IMR-90 (cell line): ENCODE measurements at regions not wholly inside any gene's neighbourhood (a gene's known extent, or its start where the extent isn't known, plus 50 kb on each side); places are given as distances from the start of the nearest gene placed in this dataset.

ENCODE experiments used
- ATAC-seq: fragments of 200-7000 bp; cut with Tn5 transposase; 2 replicates; pipeline ENCODE4 v1.9.1; 2020; ENCODE audit warnings: low read depth, mild to moderate bottlenecking, moderate library complexity
- BruUV-seq: library from RNA; stranded (reverse); fragments of 400-500 nt; replicated peaks from 2 replicates; lab custom pipeline; 2021; lab: Mats Ljungman, UMichigan
- CTCF ChIA-PET: fragments of 300-600 bp; formaldehyde crosslinking; extraction: SDS; loops from one replicate; lab custom pipeline; 2021; ENCODE audit warnings: antibody characterized with exemption; lab: Yijun Ruan, JAX
- POLR2A ChIA-PET: fragments of 300-600 bp; sonication (Branson Sonifier 250); formaldehyde crosslinking; loops from one replicate; lab custom pipeline; 2022; ENCODE audit warnings: antibody characterized with exemption; ENCODE audit not compliant: unreplicated experiment; lab: Charles Lee
- DNase-seq: peaks from one replicate; pipeline ENCODE4 v3.0.0; 2013
- H2AFZ ChIP-seq: replicated peaks from 2 replicates; pipeline ENCODE3; 2013; ENCODE audit warnings: low read length, mild to moderate bottlenecking; ENCODE audit not compliant: poor library complexity
- H2AK5ac ChIP-seq: 2 replicates; pipeline ENCODE4 v1.6.1; 2013; ENCODE audit warnings: low read depth, low read length, inconsistent platforms
- H2AK9ac ChIP-seq: replicated peaks from 2 replicates; pipeline ENCODE3; 2013; ENCODE audit warnings: mild to moderate bottlenecking, low read depth, low read length, moderate library complexity; ENCODE audit not compliant: poor library complexity
- H2BK120ac ChIP-seq: 2 replicates; pipeline ENCODE4 v1.6.1; 2013; ENCODE audit warnings: low read depth, low read length, inconsistent platforms
- H2BK15ac ChIP-seq: 3 replicates; pipeline ENCODE4 v1.6.1; 2013; ENCODE audit warnings: low read depth, low read length, inconsistent platforms
- H2BK20ac ChIP-seq: 2 replicates; pipeline ENCODE4 v1.6.1; 2013; ENCODE audit warnings: low read depth, mild to moderate bottlenecking, inconsistent platforms, low read length, moderate library complexity
- H2BK5ac ChIP-seq: 2 replicates; pipeline ENCODE4 v1.6.1; 2013; ENCODE audit warnings: mild to moderate bottlenecking, low read depth, low read length, inconsistent platforms; ENCODE audit not compliant: poor library complexity, severe bottlenecking
- H3K14ac ChIP-seq: replicated peaks from 2 replicates; pipeline ENCODE4 v1.6.1; 2013; ENCODE audit warnings: low read depth, low read length, inconsistent platforms
- H3K18ac ChIP-seq: 2 replicates; pipeline ENCODE4 v1.6.1; 2013; ENCODE audit warnings: low read depth, low read length, control low read depth
- H3K23ac ChIP-seq: 2 replicates; pipeline ENCODE4 v1.6.1; 2013; ENCODE audit warnings: low read depth, low read length, inconsistent platforms
- H3K27ac ChIP-seq: 2 replicates; pipeline ENCODE4 v1.5.1; 2013; ENCODE audit warnings: mild to moderate bottlenecking, control low read depth, low read length; ENCODE audit not compliant: insufficient read depth
- H3K27me3 ChIP-seq: 2 replicates; pipeline ENCODE4 v1.6.1; 2013; ENCODE audit warnings: low read length; ENCODE audit not compliant: control insufficient read depth, insufficient read depth
- H3K36me3 ChIP-seq: 2 replicates; pipeline ENCODE4 v1.6.1; 2013; ENCODE audit warnings: low read length, mixed read lengths; ENCODE audit not compliant: control insufficient read depth, insufficient read depth
- H3K4ac ChIP-seq: 2 replicates; pipeline ENCODE4 v1.6.1; 2013; ENCODE audit warnings: low read depth, low read length, inconsistent platforms
- H3K4me1 ChIP-seq: 2 replicates; pipeline ENCODE4 v1.6.1; 2013; ENCODE audit warnings: low read length, mixed read lengths; ENCODE audit not compliant: control insufficient read depth, insufficient read depth
- H3K4me2 ChIP-seq: 2 replicates; pipeline ENCODE4 v1.6.1; 2013; ENCODE audit warnings: low read depth, mild to moderate bottlenecking, control low read depth, low read length, moderate library complexity
- H3K4me3 ChIP-seq: 2 replicates; pipeline ENCODE4 v1.5.1; 2013; ENCODE audit warnings: low read depth, mild to moderate bottlenecking, control low read depth, low read length, moderate library complexity; ENCODE audit not compliant: insufficient read depth
- H3K56ac ChIP-seq: 2 replicates; pipeline ENCODE4 v1.6.1; 2013; ENCODE audit warnings: low read length, inconsistent platforms; ENCODE audit not compliant: insufficient read depth; ENCODE audit errors: extremely low read depth
- H3K79me1 ChIP-seq, 2 experiments: 2 replicates each; pipeline ENCODE4 v1.6.1; 2013; ENCODE audit warnings: low read length in 2 of 2, inconsistent platforms in 1 of 2, low read depth in 1 of 2
- H3K9ac ChIP-seq: 2 replicates; pipeline ENCODE4 v1.6.1; 2013; ENCODE audit warnings: low read depth, low read length, control low read depth
- H3K9me1 ChIP-seq: 2 replicates; pipeline ENCODE4 v1.6.1; 2013; ENCODE audit warnings: low read length, inconsistent platforms; ENCODE audit not compliant: insufficient read depth
- H3K9me3 ChIP-seq: 2 replicates; pipeline ENCODE4 v1.6.1; 2013; ENCODE audit warnings: low read length; ENCODE audit not compliant: control insufficient read depth, insufficient read depth
- H4K20me1 ChIP-seq: 2 replicates; pipeline ENCODE4 v1.6.1; 2013; ENCODE audit warnings: low read length, inconsistent platforms; ENCODE audit not compliant: insufficient read depth
- H4K5ac ChIP-seq: 2 replicates; pipeline ENCODE4 v1.6.1; 2013; ENCODE audit warnings: mild to moderate bottlenecking, low read depth, low read length, control low read depth
- H4K8ac ChIP-seq, 2 experiments: 2 replicates each; pipeline ENCODE4 v1.6.1; 2013; ENCODE audit warnings: low read depth in 2 of 2, low read length in 2 of 2, control low read depth in 1 of 2, inconsistent platforms in 1 of 2
- H4K91ac ChIP-seq: 2 replicates; pipeline ENCODE4 v1.6.1; 2013; ENCODE audit warnings: low read depth, low read length, inconsistent platforms; ENCODE audit not compliant: insufficient read depth
- BHLHE40 ChIP-seq: fragments of 150-350 bp; IDR thresholded peaks from 2 replicates; pipeline ENCODE4 v1.6.1; 2016; ENCODE audit warnings: mild to moderate bottlenecking, low read depth, low read length
- CEBPB ChIP-seq: IDR thresholded peaks from 2 replicates; pipeline ENCODE4 v1.6.1; 2012; ENCODE audit warnings: low read depth, low read length, improper control_type of control experiment
- CHD1 ChIP-seq: IDR thresholded peaks from 2 replicates; pipeline ENCODE4 v1.6.1; 2012; ENCODE audit warnings: low read depth, low read length, improper control_type of control experiment
- CTCF ChIP-seq: conservative IDR thresholded peaks from 2 replicates; pipeline ENCODE4 v1.5.1; 2012; ENCODE audit warnings: mild to moderate bottlenecking, low read depth, low read length, improper control_type of control experiment
- ELK1 ChIP-seq: fragments of 150-350 bp; IDR thresholded peaks from 2 replicates; pipeline ENCODE4 v1.6.1; 2016; ENCODE audit warnings: low read depth, mild to moderate bottlenecking, low read length, moderate library complexity, borderline replicate concordance
- FOS ChIP-seq: fragments of 150-350 bp; IDR thresholded peaks from 2 replicates; pipeline ENCODE4 v1.6.1; 2016; ENCODE audit warnings: low read depth, low read length
- MAFK ChIP-seq: IDR thresholded peaks from 2 replicates; pipeline ENCODE4 v1.6.1; 2012; ENCODE audit warnings: low read depth, low read length, improper control_type of control experiment
- MAZ ChIP-seq: IDR thresholded peaks from 2 replicates; pipeline ENCODE4 v1.6.1; 2012; ENCODE audit warnings: low read depth, mild to moderate bottlenecking, low read length, improper control_type of control experiment, moderate library complexity, borderline replicate concordance
- MXI1 ChIP-seq: IDR thresholded peaks from 2 replicates; pipeline ENCODE4 v1.6.1; 2012; ENCODE audit warnings: low read depth, mild to moderate bottlenecking, low read length, moderate library complexity, borderline replicate concordance
- NFE2L2 ChIP-seq: fragments of 150-350 bp; IDR thresholded peaks from 2 replicates; pipeline ENCODE4 v1.6.1; 2016; ENCODE audit warnings: low read depth, mild to moderate bottlenecking, low read length
- POLR2A ChIP-seq: IDR thresholded peaks from 2 replicates; pipeline ENCODE4 v1.6.1; 2012; ENCODE audit warnings: mild to moderate bottlenecking, low read depth, low read length
- RAD21 ChIP-seq: IDR thresholded peaks from 2 replicates; pipeline ENCODE4 v1.6.1; 2012; ENCODE audit warnings: low read length, improper control_type of control experiment
- RCOR1 ChIP-seq: IDR thresholded peaks from 2 replicates; pipeline ENCODE4 v1.6.1; 2012; ENCODE audit warnings: mild to moderate bottlenecking, low read length, improper control_type of control experiment; ENCODE audit not compliant: insufficient replicate concordance
- RFX5 ChIP-seq: IDR thresholded peaks from 2 replicates; pipeline ENCODE4 v1.8.0; 2012; ENCODE audit warnings: low read depth, mild to moderate bottlenecking, low read length, moderate library complexity
- SMC3 ChIP-seq: fragments of 150-350 bp; IDR thresholded peaks from 2 replicates; pipeline ENCODE4 v1.6.1; 2016; ENCODE audit warnings: low read depth, mild to moderate bottlenecking, antibody characterized with exemption, low read length, moderate library complexity
- USF2 ChIP-seq: fragments of 150-350 bp; IDR thresholded peaks from 2 replicates; pipeline ENCODE4 v1.6.1; 2017; ENCODE audit warnings: mild to moderate bottlenecking, antibody characterized with exemption, low read length, low read depth
- WGBS, 2 experiments: methylation state at CpG; one replicate each; pipeline versions ENCODE4 v1.1.5 to v1.1.7; 2013; ENCODE audit warnings: missing lambda C conversion rate in 2 of 2; ENCODE audit not compliant: insufficient read length in 1 of 2; ENCODE audit errors: extremely low coverage in 2 of 2; 5-methylcytosine and 5-hydroxymethylcytosine counted together
- dilution Hi-C: fragments of 300-500 bp; cut with HindIII; formaldehyde crosslinking; loops from one replicate; pipeline ENCODE4 v1.14.3; 2018; ENCODE audit warnings: low sequenced_read_pairs; ENCODE audit not compliant: unreplicated experiment
- in situ Hi-C: fragments of 300-500 bp; cut with MboI; formaldehyde crosslinking; loops from 3 replicates; pipeline ENCODE4 v1.14.3; 2019; ENCODE audit warnings: low sequenced_read_pairs, inconsistent platforms, mixed read lengths
- intact Hi-C: fragments of 100-400 bp; cut with micrococcal nuclease; formaldehyde crosslinking; loops from 2 replicates; pipeline ENCODE4 v1.10.0; 2022

GRCh38 chr5:174664180-174664850 lies 60.1 kb upstream of the MSX2 start:
- no peak overlapping the region for H3K4ac ChIP-seq
- H3K9ac ChIP-seq, result no peak overlapping the region
- H3K27ac ChIP-seq, result no peak overlapping the region
- no peak overlapping the region for H2BK20ac ChIP-seq
- intact Hi-C loops, result no loop called here
- ATAC-seq, result no peak
- CTCF ChIA-PET, result interaction anchor here (0.6 kb wide), 2 partner anchors 22 to 1528 kb away, joined by 3 to 4 read pairs; no protein-coding TSS in a partner anchor
- no peak overlapping the region for H3K4me3 ChIP-seq
- no peak overlapping the region for H2BK5ac ChIP-seq
- no peak overlapping the region for H2BK120ac ChIP-seq
- H2AFZ ChIP-seq, result no peak overlapping the region
- H3K4me1 ChIP-seq, result no peaks in the 10 kb centered on the region
- in situ Hi-C loops, result no loop called here
- no peak overlapping the region for H4K5ac ChIP-seq
- H4K20me1 ChIP-seq, result no peaks in the 10 kb centered on the region
- dilution Hi-C loops, result no loop called here
- no peak overlapping the region for H3K14ac ChIP-seq
- TF ChIP-seq USF2 (no peak), SMC3 (no peak), RCOR1 (no peak), POLR2A (no peak), MAFK (no peak), CEBPB (no peak), MXI1 (no peak), CHD1 (no peak), FOS (no peak), RAD21 (no peak), MAZ (no peak), RFX5 (no peak), CTCF (no peak), BHLHE40 (no peak), ELK1 (no peak), NFE2L2 (no peak)
- H4K8ac ChIP-seq, result no peak overlapping the region
- DNase-seq, result no peak
- H4K91ac ChIP-seq, result no peak overlapping the region
- H3K9me3 ChIP-seq, result no peaks in the 10 kb centered on the region
- H2BK15ac ChIP-seq, result no peak overlapping the region
- H3K56ac ChIP-seq, result no peak overlapping the region
- H2AK5ac ChIP-seq, result no peak overlapping the region
- H3K18ac ChIP-seq, result no peak overlapping the region
- no peaks in the 10 kb centered on the region for H3K36me3 ChIP-seq
- no TSS peak for BruUV-seq
- peaks cover 2% of the 10 kb centered on the region; the same call in 1 of the 2 replicates for H3K27me3 ChIP-seq
- H3K9me1 ChIP-seq, result no peaks in the 10 kb centered on the region
- no peak overlapping the region for H2AK9ac ChIP-seq
- 60% methylated on average over 1 of the region's 4 CpGs; no CpG with 5 or more reads in 1 of the 2 experiments for WGBS, 2 experiments
- H3K4me2 ChIP-seq, result no peak overlapping the region
- POLR2A ChIA-PET, result no interaction called here
- no peak overlapping the region for H3K23ac ChIP-seq
- H3K79me1 ChIP-seq, result no peaks in the 10 kb centered on the region
